Left ventricle myocardium inferior (tissue), 1 donor: ENCODE measurements at regions not wholly inside any gene's neighbourhood (a gene's known extent, or its start where the extent isn't known, plus 50 kb on each side); places are given as distances from the start of the nearest gene placed in this dataset.
"Not testable (repeated sequence)": the region's sequence is repeated elsewhere in the genome, so short reads cannot be mapped to it uniquely, and the experiment has no call there.

ENCODE experiments used
- DNase-seq: peaks from one replicate; pipeline ENCODE4 v3.0.0-alpha.2; 2020
- H3K27ac ChIP-seq: fragments of 200-600 bp; replicated peaks from 2 replicates; pipeline ENCODE4 v1.8.0; 2021
- H3K27me3 ChIP-seq: fragments of 200-600 bp; 2 replicates; pipeline ENCODE4 v1.8.0; 2021; ENCODE audit warnings: low read depth
- H3K36me3 ChIP-seq: fragments of 200-600 bp; 2 replicates; pipeline ENCODE4 v1.8.0; 2021
- H3K4me1 ChIP-seq: fragments of 200-600 bp; 2 replicates; pipeline ENCODE4 v1.8.0; 2021
- H3K4me3 ChIP-seq: fragments of 200-600 bp; 2 replicates; pipeline ENCODE4 v1.8.0; 2021; ENCODE audit warnings: mild to moderate bottlenecking, moderate library complexity
- H3K9me3 ChIP-seq: fragments of 200-600 bp; replicated peaks from 2 replicates; pipeline ENCODE4 v1.8.0; 2021
- CTCF ChIP-seq: fragments of 200-600 bp; IDR thresholded peaks from 2 replicates; pipeline ENCODE4 v1.8.0; 2021; ENCODE audit warnings: antibody characterized with exemption, mild to moderate bottlenecking, borderline replicate concordance
- intact Hi-C: fragments of 100-400 bp; cut with micrococcal nuclease; formaldehyde crosslinking; loops from one replicate; pipeline ENCODE4 v1.11.0; 2022
- donor health status: DM: no; HTN: yes; CAD: no; lungs with severe emphysema.

- no peaks in the 10 kb centered on the region for H3K36me3 ChIP-seq
- H3K27ac ChIP-seq = no peak overlapping the region
- TF ChIP-seq CTCF = no peak
- intact Hi-C loops = no loop called here
- no peak for DNase-seq
- H3K9me3 ChIP-seq = no peaks in the 10 kb centered on the region
- no peak overlapping the region for H3K4me3 ChIP-seq
- no peaks in the 10 kb centered on the region for H3K27me3 ChIP-seq
- no peaks in the 10 kb centered on the region for H3K4me1 ChIP-seq
These were observed 211.0 kb upstream of the POGK start for GRCh38 chr1:166628259-166628658.

GRCh38 chr1:166629946-166630345, 209.3 kb upstream of the POGK start:
- no peaks in the 10 kb centered on the region for H3K4me1 ChIP-seq

GRCh38 chr1:166630369-166630768, 208.9 kb upstream of the POGK start:
- no peak overlapping the region for H3K4me3 ChIP-seq
- H3K9me3 ChIP-seq = no peaks in the 10 kb centered on the region
- intact Hi-C loops = no loop called here
- H3K27ac ChIP-seq = no peak overlapping the region
- DNase-seq = no peak
- no peak for TF ChIP-seq CTCF
- H3K4me1 ChIP-seq = no peaks in the 10 kb centered on the region
- no peaks in the 10 kb centered on the region for H3K27me3 ChIP-seq
- H3K36me3 ChIP-seq = no peaks in the 10 kb centered on the region

More at GRCh38 chr1:166629946-166630345, 209.3 kb upstream of the POGK start:
- H3K4me3 ChIP-seq = no peak overlapping the region
- H3K9me3 ChIP-seq = no peaks in the 10 kb centered on the region
- H3K36me3 ChIP-seq = no peaks in the 10 kb centered on the region
- H3K27ac ChIP-seq = no peak overlapping the region
- TF ChIP-seq CTCF = no peak
- no peaks in the 10 kb centered on the region for H3K27me3 ChIP-seq
- DNase-seq = no peak
- intact Hi-C loops = no loop called here

GRCh38 chr1:166638137-166638536, 201.1 kb upstream of the POGK start:
- Histone ChIP-seq H3K4me3 (no peak overlapping the region), H3K4me1 (no peaks in the 10 kb centered on the region), H3K27me3 (peaks cover 3% of the 10 kb centered on the region), H3K9me3 (no peaks in the 10 kb centered on the region), H3K36me3 (no peaks in the 10 kb centered on the region), H3K27ac (no peak overlapping the region)
- no peak for TF ChIP-seq CTCF
- intact Hi-C loops = no loop called here
- no peak for DNase-seq

- H3K4me1 ChIP-seq, intact Hi-C loops, H3K4me3 ChIP-seq, H3K27ac ChIP-seq, H3K27me3 ChIP-seq, DNase-seq, H3K36me3 ChIP-seq: not testable (repeated sequence)
- peaks cover 17% of the 10 kb centered on the region for H3K9me3 ChIP-seq
These were observed 182.0 kb upstream of the POGK start for GRCh38 chr1:166657228-166657627.

GRCh38 chr1:166666790-166667189, 172.5 kb upstream of the POGK start:
- H3K4me1 ChIP-seq, H3K36me3 ChIP-seq, H3K4me3 ChIP-seq, H3K27me3 ChIP-seq, H3K9me3 ChIP-seq, DNase-seq, intact Hi-C loops, H3K27ac ChIP-seq: not testable (repeated sequence)

GRCh38 chr1:166667600-166667999, 171.7 kb upstream of the POGK start:
- H3K27ac ChIP-seq, DNase-seq, H3K36me3 ChIP-seq, intact Hi-C loops, H3K4me3 ChIP-seq, H3K27me3 ChIP-seq, H3K4me1 ChIP-seq, H3K9me3 ChIP-seq: not testable (repeated sequence)
